ENCODE measurements at regions not wholly inside any gene's neighbourhood (a gene's known extent, or its start where the extent isn't known, plus 50 kb on each side); places are given as distances from the start of the nearest gene placed in this dataset.

DNA sequence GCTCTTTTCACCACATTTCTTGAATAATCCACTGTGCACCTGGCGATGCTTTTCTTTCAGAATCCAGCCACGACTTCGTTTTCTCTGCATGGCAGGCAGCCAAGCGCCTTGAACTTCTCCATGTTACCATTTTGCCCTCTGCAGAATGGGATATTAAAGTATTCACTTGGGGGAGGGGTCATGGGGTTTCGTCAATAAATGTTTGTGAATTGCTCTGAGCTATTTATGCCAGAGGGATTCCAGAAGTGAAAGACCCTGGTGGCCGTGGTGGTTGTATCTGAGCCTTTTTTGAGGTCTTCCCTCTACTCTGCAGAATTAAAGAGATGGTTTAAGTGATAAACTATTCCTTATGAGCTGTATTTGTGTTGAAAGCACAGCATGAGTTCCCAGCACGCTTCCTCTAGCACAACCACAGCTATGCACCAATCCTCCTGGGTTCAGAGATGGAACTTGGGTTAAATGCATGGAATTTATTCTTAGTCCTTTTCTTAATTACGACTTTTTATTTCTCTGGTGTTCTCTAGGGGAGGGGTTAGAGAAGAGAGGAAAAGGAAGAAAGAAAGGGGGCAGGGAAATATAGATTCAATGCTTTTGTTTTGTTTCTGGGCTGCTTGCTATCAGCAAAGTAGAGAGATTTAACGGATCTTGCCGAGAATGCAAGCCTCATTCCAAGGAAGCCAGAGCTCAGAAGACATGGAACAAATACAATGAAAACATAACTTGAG is 478.2 kb upstream of the TNC start:
- no peak for TF ChIP-seq GATA3 (IDR thresholded peaks at IDR 0.05; ENCODE audit: low read depth, low read length)
- TF ChIP-seq GATA2 (IDR thresholded peaks at IDR 0.05; ENCODE audit: low read depth, low read length): no peak

Measured in SH-SY5Y (cell line).